ENCODE measurements at regions not wholly inside any gene's neighbourhood (a gene's known extent, or its start where the extent isn't known, plus 50 kb on each side); places are given as distances from the start of the nearest gene placed in this dataset.

DNA sequence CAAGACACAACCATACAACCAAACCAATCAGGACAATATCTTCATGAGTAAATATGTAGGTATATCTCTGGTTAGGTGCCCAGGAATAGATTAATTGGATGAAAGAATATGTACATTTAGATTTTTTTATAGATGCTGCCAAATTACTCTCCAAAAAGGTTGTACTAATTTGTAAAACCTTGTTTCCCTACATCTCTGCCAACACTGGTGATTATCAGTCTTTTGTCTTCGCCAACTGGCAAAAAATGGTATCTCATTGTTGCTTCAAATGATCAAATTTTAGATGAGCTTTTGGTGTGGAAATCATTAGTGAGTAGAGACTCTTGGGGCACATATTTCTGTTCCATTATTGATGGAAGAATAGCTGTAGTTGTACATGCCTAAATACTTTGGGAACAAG is 90.7 kb upstream of the ELL2 start:
- TF ChIP-seq CTCF (IDR thresholded peaks at IDR 0.05) (no peak), POLR2A (IDR thresholded peaks at IDR 0.05) (no peak)

Data from lower leg skin (tissue), 3 donors.